ENCODE measurements at regions not wholly inside any gene's neighbourhood (a gene's known extent, or its start where the extent isn't known, plus 50 kb on each side); places are given as distances from the start of the nearest gene placed in this dataset.
"Not testable (repeated sequence)": the region's sequence is repeated elsewhere in the genome, so short reads cannot be mapped to it uniquely, and the experiment has no call there.

DNA sequence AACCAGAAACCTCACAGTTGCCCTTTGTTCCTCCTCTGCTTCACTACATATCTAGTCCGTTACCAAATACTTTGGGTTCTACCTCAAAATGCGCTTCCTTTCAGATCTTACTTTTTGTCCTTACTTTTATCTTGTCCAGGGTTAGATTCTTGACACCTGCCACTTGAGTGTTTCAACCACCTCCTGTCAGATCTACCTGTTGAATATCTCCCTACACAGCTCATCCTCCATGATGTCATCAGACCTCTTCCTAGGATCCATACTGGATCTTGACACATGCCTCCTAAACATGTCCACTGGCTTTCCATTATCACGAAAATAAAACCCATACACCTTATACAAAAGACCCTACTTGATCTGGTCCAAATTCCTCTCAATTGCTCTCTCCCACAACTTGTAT is 125.2 kb upstream of the SLC24A2 start:
- TF ChIP-seq, protein P1, sequence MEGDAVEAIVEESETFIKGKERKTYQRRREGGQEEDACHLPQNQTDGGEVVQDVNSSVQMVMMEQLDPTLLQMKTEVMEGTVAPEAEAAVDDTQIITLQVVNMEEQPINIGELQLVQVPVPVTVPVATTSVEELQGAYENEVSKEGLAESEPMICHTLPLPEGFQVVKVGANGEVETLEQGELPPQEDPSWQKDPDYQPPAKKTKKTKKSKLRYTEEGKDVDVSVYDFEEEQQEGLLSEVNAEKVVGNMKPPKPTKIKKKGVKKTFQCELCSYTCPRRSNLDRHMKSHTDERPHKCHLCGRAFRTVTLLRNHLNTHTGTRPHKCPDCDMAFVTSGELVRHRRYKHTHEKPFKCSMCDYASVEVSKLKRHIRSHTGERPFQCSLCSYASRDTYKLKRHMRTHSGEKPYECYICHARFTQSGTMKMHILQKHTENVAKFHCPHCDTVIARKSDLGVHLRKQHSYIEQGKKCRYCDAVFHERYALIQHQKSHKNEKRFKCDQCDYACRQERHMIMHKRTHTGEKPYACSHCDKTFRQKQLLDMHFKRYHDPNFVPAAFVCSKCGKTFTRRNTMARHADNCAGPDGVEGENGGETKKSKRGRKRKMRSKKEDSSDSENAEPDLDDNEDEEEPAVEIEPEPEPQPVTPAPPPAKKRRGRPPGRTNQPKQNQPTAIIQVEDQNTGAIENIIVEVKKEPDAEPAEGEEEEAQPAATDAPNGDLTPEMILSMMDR (IDR thresholded peaks at IDR 0.05; ENCODE audit: unreplicated experiment), result no peak
- no peaks in the 10 kb centered on the region for H3K36me3 Mint-ChIP-seq (ENCODE audit: insufficient read depth, unreplicated experiment)

DNA sequence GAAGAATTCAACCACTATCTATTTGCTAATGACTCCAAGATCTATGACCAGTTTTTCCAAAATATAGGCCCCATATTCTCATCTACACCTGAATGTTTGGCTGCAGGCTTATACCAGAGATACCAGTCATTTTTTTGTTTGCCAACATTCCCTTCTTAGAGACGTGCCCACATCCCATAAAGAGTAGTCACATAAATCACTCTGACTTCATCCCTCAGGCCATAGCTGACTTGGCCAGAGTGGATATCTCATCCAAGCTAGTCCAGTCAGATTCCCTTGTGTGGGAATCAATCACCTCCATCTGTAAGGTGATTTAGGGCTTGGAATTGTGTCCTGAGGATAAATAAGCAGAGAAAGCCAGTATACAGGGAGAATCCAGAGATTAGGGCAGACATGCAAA is 124.3 kb upstream of the SLC24A2 start:
- H3K9me3 Mint-ChIP-seq (ENCODE audit: low read depth, unreplicated experiment), result no peaks in the 10 kb centered on the region
- BruUV-seq (replicated peaks), result no TSS peak
- CTCF ChIA-PET, result no interaction called here
- intact Hi-C loops (cut with micrococcal nuclease; ENCODE audit: unreplicated experiment), result no loop called here
- H3K4me3 Mint-ChIP-seq (ENCODE audit: low read depth, unreplicated experiment), result no peak overlapping the region
- TF ChIP-seq, protein P1 (IDR thresholded peaks at IDR 0.05; ENCODE audit: unreplicated experiment), result no peak
- DNase-seq, result no peak
- H3K27me3 Mint-ChIP-seq (ENCODE audit: unreplicated experiment), result peaks cover 4% of the 10 kb centered on the region
- H3K4me1 Mint-ChIP-seq (ENCODE audit: low read depth, unreplicated experiment), result no peaks in the 10 kb centered on the region
- H3K36me3 Mint-ChIP-seq (ENCODE audit: insufficient read depth, unreplicated experiment), result no peaks in the 10 kb centered on the region
- H3K27ac Mint-ChIP-seq (ENCODE audit: unreplicated experiment), result no peak overlapping the region

More for the DNA sequence above, 125.2 kb upstream of the SLC24A2 start:
- H3K4me3 Mint-ChIP-seq (ENCODE audit: low read depth, unreplicated experiment), result no peak overlapping the region
- intact Hi-C loops (cut with micrococcal nuclease; ENCODE audit: unreplicated experiment), result no loop called here
- H3K27me3 Mint-ChIP-seq (ENCODE audit: unreplicated experiment), result peaks cover 13% of the 10 kb centered on the region
- H3K27ac Mint-ChIP-seq (ENCODE audit: unreplicated experiment), result no peak overlapping the region
- no peaks in the 10 kb centered on the region for H3K9me3 Mint-ChIP-seq (ENCODE audit: low read depth, unreplicated experiment)
- no peak for DNase-seq
- H3K4me1 Mint-ChIP-seq (ENCODE audit: low read depth, unreplicated experiment), result no peaks in the 10 kb centered on the region
- BruUV-seq (replicated peaks), result no TSS peak
- CTCF ChIA-PET, result no interaction called here

DNA sequence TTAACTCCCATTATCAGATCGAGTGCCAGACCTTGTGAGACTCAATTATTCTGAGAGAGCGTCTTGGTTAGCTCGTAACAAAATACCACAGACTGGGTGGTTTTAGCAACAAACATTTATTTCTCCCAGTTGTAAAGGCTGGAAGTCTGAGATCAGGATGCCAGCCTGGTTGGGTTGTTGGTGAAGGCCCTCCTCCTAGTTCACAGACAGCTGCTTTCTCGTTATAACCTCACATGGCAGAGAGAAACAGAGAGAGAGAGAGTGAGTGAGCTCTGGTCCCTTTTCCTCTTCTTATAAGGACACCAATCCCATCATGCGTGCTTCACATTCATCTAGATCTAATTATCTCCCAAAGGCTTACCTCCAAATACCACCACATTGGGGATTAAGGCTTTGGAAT is 114.2 kb upstream of the SLC24A2 start:
- Mint-ChIP-seq H3K27me3 (ENCODE audit: unreplicated experiment) (peaks cover 12% of the 10 kb centered on the region), H3K4me3 (ENCODE audit: low read depth, unreplicated experiment) (no peak overlapping the region), H3K27ac (ENCODE audit: unreplicated experiment) (no peak overlapping the region), H3K9me3 (ENCODE audit: low read depth, unreplicated experiment) (no peaks in the 10 kb centered on the region), H3K36me3 (ENCODE audit: insufficient read depth, unreplicated experiment) (no peaks in the 10 kb centered on the region), H3K4me1 (ENCODE audit: low read depth, unreplicated experiment) (no peaks in the 10 kb centered on the region)
- TF ChIP-seq, protein P1 (IDR thresholded peaks at IDR 0.05; ENCODE audit: unreplicated experiment), result no peak
- BruUV-seq (replicated peaks), result no TSS peak
- CTCF ChIA-PET, result no interaction called here
- DNase-seq, result no peak
- intact Hi-C loops (cut with micrococcal nuclease; ENCODE audit: unreplicated experiment), result no loop called here

DNA sequence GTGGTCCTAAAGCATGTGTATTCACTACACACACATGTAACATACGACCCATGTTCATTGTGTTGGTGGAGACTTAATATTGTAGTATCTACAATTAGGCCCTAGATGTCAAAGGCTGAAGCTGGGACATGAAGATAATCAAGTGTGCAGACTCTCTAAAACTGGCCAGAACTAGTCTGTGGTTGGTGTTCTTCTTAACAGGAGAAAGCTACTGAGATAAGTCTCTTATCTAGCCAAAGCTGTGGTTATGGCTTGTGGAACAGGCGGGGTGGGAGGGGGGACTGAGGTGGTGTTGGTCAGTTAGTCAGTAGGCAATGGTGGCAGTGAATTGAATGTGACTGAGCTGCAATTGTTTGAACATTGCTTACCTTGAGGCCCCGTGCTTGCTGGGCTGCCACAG is 112.7 kb upstream of the SLC24A2 start:
- Mint-ChIP-seq H3K4me3 (ENCODE audit: low read depth, unreplicated experiment) (no peak overlapping the region), H3K36me3 (ENCODE audit: insufficient read depth, unreplicated experiment) (no peaks in the 10 kb centered on the region), H3K9me3 (ENCODE audit: low read depth, unreplicated experiment) (no peaks in the 10 kb centered on the region), H3K27me3 (ENCODE audit: unreplicated experiment) (peaks cover 8% of the 10 kb centered on the region), H3K27ac (ENCODE audit: unreplicated experiment) (no peak overlapping the region), H3K4me1 (ENCODE audit: low read depth, unreplicated experiment) (no peaks in the 10 kb centered on the region)
- TF ChIP-seq, protein P1 (IDR thresholded peaks at IDR 0.05; ENCODE audit: unreplicated experiment), result no peak
- intact Hi-C loops (cut with micrococcal nuclease; ENCODE audit: unreplicated experiment), result no loop called here
- no TSS peak for BruUV-seq (replicated peaks)
- CTCF ChIA-PET, result no interaction called here
- DNase-seq, result no peak

DNA sequence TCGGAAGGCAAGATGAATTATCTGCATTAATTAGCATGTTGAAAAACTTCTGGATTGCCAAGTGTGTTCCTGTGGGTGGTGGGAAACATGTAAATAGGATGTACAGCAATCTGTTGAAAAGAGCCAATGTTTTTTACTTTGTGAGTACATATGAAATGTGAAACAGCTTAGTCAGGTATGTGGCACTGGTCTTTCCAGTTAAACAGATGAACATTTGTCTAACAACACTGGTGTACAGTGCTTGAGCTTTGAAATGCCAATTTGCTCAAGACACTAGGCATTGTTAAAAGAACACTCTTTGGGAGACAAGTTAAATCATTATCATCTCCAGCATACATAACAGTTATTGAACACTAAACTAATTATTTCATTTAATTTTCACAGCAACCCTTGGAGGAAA is 107.3 kb upstream of the SLC24A2 start:
- TF ChIP-seq, protein P1 (IDR thresholded peaks at IDR 0.05; ENCODE audit: unreplicated experiment), result no peak
- Mint-ChIP-seq H3K4me1 (ENCODE audit: low read depth, unreplicated experiment) (no peaks in the 10 kb centered on the region), H3K4me3 (ENCODE audit: low read depth, unreplicated experiment) (no peak overlapping the region), H3K27ac (ENCODE audit: unreplicated experiment) (no peak overlapping the region), H3K27me3 (ENCODE audit: unreplicated experiment) (no peaks in the 10 kb centered on the region), H3K9me3 (ENCODE audit: low read depth, unreplicated experiment) (no peaks in the 10 kb centered on the region), H3K36me3 (ENCODE audit: insufficient read depth, unreplicated experiment) (no peaks in the 10 kb centered on the region)
- no peak for DNase-seq
- CTCF ChIA-PET, result no interaction called here
- no TSS peak for BruUV-seq (replicated peaks)
- intact Hi-C loops (cut with micrococcal nuclease; ENCODE audit: unreplicated experiment), result no loop called here

DNA sequence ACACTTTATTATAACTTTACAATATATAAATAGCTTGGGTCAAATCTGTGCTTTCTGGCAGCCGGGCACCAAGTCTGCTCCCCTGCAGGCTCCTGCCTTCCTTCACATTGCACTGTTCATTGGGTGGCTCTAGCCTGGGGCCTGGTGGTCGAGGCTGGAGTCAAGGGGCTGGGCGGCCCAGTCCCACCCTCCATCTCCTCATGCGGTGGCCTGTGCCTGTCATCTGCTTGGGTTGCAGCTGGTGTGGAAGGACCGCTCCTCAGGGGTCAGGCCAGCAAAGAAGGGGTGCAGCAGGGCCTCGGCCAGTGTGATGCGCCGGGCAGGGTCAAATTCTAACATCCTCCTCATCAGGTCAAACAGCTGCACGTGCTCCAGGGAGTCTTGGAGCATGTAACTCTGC is 106.7 kb upstream of the SLC24A2 start:
- intact Hi-C loops (cut with micrococcal nuclease; ENCODE audit: unreplicated experiment), result not testable (repeated sequence)

More for the DNA sequence above, 106.7 kb upstream of the SLC24A2 start:
- BruUV-seq (replicated peaks); H3K4me3 Mint-ChIP-seq (ENCODE audit: low read depth, unreplicated experiment); H3K27ac Mint-ChIP-seq (ENCODE audit: unreplicated experiment); H3K9me3 Mint-ChIP-seq (ENCODE audit: low read depth, unreplicated experiment); H3K27me3 Mint-ChIP-seq (ENCODE audit: unreplicated experiment); H3K36me3 Mint-ChIP-seq (ENCODE audit: insufficient read depth, unreplicated experiment); H3K4me1 Mint-ChIP-seq (ENCODE audit: low read depth, unreplicated experiment); CTCF ChIA-PET; DNase-seq: not testable (repeated sequence)
